Erythroblast (primary cell): ENCODE measurements at regions not wholly inside any gene's neighbourhood (a gene's known extent, or its start where the extent isn't known, plus 50 kb on each side); places are given as distances from the start of the nearest gene placed in this dataset.

ENCODE experiments used
- DNase-seq, 2 experiments: peaks; one replicate each; lab custom pipeline; 2025; lab: John Stamatoyannopoulos, UW
- GATA1 ChIP-seq: IDR thresholded peaks from 2 replicates; pipeline ENCODE4 v1.6.1; 2011; ENCODE audit warnings: low read depth, mild to moderate bottlenecking, control low read depth, low read length, moderate library complexity
- POLR2A ChIP-seq: IDR thresholded peaks from 2 replicates; pipeline ENCODE4 v1.6.1; 2011; ENCODE audit warnings: mild to moderate bottlenecking, low read length

DNA sequence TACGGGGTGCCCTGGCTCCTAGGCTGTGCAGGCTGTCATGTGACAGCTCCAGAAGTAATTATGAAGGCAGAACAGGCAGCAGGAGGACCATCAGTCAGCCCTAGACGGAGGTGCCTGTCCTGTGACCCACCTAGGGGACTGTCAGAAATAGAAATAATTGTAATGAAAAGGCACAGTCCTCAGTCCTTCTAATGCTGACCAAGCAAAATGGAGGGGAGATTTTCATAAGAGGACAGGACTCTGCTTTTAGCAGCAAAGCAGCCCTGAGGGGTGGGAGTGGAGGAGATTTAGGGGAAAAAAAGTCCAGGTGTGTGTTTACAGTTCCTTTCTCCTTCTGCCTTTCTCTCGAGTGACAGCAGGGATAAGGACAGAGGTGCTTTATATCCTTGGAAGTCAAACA lies 108.3 kb upstream of the KIRREL3 start:
- TF ChIP-seq POLR2A (no peak), GATA1 (no peak)
- no peak for DNase-seq

DNA sequence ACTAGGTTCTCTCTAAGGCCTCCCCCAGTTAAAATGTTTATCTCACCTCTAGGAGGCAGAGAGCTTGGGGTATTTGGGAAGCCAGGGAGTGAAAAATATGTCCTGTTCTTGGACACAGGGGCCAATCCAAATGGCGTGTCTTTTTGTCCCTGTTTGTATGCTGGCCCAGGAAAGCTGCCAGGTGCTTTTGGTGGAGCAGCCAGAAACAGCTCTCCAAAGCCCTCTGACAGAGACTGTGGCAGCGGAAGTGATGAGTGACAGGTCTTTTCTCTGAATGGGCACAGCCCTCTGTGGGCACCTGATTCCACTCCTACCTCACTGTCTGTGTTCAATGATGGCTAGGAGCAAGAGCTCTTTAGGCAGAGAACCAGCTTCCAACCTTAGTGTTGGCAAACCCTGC lies 106.4 kb upstream of the KIRREL3 start:
- no peak for DNase-seq
- no peak for TF ChIP-seq GATA1
- TF ChIP-seq POLR2A, result no peak

DNA sequence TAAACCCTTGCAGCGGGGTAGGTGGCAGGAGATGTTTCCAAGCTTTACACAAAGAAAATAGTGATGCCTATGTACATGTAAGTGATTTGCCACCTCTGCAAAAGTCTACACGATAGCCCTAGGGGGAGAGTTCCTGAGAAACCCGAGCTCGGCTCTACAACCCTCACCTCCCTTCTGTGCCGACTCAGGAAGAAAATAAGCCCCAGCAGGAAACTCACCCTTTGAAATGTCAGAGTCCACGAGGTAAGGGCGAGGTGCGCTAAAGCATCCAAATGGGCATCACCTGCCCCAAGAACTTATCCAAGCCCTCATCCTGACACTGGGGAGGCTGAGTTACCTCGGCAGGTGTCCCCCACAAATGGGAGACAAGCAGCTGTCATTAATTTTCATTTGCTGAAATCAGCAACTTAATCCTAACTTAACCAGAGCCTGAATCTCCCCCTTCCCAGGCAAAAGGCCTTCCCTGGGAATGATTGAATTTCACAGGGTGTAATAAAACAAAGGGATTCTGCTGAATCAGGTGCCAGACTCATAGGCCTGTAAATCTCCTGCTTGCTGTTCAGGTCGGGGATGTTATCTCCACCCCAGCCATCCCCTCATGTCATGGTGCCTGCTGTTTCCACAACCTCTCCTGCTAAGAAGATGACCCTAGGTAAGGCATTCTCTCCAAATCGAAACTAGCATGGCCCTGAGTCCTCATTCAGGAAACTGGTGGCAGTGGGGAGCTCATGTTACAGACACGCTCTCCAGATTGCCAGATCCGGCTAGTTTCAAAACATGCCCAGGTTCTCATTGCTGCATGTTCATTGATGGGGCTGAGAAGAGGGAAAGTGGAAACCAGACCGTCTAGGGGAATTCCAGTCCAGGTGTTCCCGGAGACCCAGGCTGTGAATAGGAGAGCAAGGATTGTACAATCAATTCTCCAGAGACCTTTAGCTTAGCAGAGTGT lies 105.3 kb upstream of the KIRREL3 start:
- no peak for TF ChIP-seq GATA1
- TF ChIP-seq POLR2A, result no peak
- DNase-seq, result no peak

DNA sequence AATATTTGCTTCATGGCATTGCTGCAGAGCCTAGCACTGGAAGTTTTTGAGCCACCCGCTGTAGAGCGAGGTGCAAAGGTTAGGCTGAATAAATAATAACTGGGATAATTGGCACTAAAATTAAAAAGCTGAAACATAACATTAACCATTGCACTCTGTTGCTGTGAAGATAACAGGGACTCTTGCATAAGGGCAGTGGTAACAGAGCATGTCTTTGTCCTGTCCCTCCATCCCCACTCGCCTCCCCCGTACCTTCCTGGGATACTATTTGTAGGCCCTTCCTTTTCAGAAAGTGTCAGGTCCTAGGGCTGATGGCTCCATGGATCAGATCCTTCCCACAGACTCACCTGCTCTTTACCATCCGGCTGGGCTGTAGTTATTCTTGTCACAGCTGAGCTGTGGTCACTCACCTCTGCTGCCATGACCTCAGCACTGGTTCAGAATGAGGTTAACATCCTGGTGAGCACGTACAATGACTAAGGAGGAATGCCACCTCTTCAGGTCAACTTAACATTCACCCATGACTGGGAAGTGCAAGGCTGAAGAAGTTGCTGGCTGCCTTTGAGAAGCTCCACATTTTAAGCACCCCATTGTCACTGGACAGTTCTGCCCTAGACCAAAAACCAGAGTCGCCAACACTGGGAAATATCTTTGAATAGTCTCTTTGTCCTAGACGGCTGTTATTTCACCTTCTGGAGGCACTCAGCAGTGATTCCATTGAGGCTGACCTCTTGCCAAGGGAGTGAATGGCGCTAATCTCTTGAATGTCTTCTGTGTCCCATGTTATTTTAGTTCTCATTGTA lies 103.2 kb upstream of the KIRREL3 start:
- TF ChIP-seq POLR2A (no peak), GATA1 (no peak)
- DNase-seq, result no peak

DNA sequence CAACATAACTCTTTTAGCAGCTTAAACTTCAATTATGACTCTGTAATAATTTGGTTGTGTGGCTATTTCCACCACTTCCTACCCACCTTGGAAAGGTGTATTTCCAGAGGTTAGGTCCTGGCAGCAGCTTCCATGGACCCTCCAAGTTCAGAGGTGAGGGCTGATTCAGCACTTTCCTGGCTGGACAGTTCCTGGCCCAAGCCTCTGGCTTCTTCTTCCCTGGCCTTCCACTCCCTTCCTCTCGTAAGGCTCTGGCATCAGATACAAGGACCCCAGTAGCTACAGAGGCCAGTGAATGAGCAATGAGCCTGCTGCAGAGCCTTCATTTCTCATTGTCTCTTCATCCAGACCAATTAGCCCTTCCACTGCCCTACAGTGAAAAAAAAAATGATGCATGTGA lies 98.1 kb upstream of the KIRREL3 start:
- TF ChIP-seq POLR2A, result no peak
- no peak for TF ChIP-seq GATA1
- DNase-seq, result no peak

DNA sequence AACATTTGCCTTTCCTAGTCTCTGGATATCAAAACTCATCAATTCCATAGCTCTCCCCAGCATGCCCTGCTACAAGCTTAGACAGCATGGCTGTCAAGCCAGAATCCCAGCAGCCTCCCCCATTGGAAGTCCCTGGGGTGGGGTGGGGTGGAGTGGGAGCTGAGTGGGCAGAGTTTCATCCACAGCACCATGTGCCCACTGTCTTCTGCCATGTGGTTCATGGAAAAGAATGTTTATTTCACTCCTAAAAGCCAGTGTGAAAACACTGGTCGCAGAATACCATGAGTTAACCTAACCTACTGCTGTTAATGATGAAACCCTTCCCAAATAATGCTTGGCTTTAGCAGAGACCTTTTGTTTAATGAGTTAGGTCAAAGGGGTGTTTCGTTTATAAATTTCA lies 80.2 kb upstream of the KIRREL3 start:
- no peak for TF ChIP-seq GATA1
- TF ChIP-seq POLR2A, result no peak
- DNase-seq, result no peak

DNA sequence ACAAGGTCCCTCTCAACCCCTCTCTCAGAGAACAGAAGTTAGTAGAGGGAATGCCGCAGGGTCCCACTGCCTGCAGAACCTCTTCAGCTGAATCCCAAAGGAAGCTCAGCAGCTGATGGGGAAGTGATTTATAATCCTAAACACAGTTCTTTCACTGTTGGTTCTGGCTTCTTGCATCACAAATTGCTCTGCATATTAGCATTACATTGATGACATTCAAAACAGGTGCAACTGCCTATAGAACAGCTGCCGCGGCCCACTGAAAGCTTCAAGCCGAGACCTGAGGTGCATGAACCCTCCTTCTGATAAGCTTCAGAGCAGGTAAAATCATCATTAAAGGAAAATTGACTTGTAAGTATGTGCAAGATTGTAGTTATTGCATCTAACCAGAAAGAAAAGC lies 75.2 kb upstream of the KIRREL3 start:
- TF ChIP-seq GATA1, result no peak
- no peak for DNase-seq

DNA sequence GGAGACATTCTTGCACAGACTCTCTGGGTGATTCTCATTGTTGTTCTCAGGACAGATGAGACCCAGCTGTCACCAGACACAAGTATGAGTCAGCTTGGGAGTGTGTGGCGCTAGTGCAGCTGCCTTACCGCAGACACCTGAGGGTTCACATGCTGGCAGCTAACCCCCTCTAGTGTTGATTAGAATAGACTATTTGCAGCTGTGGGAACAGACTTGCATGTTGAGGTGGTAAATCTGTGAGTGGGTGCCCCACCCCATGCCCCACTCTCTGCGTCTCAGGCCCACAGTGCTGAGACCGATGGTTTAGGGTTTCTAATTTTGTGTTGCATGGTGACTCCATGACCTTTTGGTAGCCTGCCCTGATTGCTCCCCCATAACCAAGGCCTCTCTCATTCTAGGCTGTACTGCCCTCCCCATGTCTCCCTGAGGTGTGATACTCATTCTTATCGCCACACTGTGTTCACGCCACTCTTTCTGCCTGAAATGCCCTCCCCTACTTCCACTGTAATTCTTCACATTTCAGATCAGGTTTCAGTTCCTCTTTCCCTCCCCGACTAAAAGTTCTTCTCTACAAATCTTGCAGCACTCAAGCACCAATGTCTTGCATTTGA lies 73.7 kb upstream of the KIRREL3 start:
- no peak for DNase-seq

DNA sequence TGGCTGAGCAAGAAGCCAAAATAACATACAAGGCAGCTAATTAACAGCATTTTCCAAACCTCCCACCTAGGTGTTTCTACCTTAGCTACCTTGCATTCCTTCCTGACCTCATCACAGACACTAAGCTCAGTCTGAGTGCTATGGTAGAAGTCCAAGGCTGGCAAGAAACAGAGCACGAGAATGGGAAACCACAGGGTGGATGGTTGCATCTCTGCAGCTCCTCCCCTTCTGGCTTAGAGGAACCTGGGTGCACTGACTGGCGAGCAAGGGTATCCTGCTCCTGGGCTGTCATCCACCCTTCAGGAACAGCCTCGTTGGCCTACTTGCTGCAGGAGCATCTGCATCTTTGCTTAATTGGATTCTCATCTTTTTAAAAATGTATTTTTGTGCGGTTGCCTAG lies 73.1 kb upstream of the KIRREL3 start:
- DNase-seq, result no peak
- TF ChIP-seq GATA1 (no peak), POLR2A (no peak)

More for the DNA sequence above, 73.7 kb upstream of the KIRREL3 start:
- TF ChIP-seq POLR2A, result no peak

DNA sequence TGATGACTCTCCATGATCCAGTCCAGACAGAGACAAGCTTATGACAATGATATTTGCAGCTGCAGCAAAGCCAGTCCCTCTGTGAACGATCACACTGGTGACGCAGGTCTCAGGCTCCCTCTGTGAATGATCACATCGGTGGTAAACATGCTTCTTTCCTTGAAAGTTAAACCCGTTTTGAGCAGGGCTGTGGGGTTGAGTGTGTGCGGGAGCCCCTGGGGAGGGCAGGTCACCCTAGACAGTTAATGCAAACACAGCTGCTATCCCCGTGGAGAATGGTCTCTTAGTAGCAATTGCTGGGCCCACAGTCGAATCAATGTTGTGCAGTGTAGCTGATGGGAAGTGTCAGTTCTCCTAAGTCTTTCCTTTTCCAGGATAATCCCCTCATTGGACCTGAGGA lies 71.0 kb upstream of the KIRREL3 start:
- DNase-seq, result no peak

DNA sequence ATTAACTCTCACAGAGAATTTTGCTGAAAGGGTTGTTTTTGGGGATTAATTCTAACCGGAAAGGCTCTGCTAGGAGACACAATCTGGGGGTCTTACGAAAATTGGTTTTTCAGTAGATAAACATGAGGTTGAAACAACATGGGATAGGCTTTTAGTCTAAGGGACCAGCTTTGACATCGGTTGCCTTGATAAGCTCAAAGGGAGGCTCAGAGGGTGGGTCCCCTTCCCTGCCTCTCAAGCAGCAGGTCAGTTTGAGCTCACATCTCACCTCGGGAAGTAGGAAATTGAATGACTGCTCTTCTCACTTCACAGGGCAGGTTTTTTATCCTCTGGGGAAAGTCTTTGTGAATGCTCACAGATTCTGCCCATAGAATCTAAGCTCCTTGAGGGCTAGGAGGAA lies 70.2 kb upstream of the KIRREL3 start:
- no peak for DNase-seq
- TF ChIP-seq GATA1 (no peak), POLR2A (no peak)

More for the DNA sequence above, 71.0 kb upstream of the KIRREL3 start:
- TF ChIP-seq POLR2A (no peak), GATA1 (no peak)

DNA sequence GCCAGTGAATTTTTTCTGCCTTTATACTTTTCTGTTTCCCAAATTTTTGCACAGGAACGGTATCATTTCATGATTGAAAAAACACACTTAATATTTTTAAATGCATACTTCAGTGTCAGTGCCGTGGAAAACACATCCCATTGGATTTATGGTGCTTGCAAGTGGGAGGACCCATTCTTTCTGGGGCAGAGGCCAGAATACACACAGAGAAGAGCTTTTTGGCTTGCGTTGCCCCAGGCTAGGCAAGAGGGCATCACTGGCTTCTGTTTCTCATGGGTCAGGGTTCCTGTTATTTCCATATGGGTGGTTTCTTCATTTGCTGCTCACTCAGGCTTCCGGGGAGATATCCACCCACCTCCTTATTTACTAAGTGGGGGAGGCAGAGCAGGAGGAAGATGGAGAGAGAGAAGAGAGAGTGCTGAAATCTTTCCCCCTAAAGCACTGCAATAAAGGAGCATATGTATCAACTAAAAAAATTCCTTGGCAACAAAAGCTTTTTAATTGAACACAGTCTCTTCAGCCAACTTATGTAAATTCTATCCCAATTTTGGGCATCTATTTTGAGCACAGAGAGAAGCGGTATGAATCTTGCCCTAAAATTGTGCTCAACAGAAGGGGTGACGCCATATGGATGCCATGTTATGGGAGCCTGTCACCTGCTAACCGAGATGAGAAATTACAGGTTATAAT lies 66.0 kb upstream of the KIRREL3 start:
- DNase-seq, result no peak
- TF ChIP-seq POLR2A (no peak), GATA1 (no peak)

DNA sequence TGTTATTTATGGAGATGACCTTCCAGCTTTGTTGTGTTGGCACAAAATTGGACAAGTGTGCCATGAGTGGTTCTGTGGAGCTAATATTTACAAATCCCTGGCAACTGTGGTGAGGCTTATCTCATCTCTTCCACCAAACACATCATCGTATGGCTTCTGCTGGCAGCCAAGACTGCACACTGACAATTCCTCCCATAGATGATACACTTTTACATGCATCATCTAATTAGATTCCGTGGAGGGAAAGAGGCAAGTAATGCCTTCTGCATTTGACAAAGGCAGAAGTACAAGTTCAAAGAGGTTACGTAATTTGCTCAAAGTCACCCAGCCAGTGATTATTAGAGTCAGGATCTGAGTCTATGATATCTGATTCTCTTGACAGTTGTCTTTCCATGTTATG lies 62.7 kb upstream of the KIRREL3 start:
- no peak for DNase-seq
- TF ChIP-seq GATA1 (no peak), POLR2A (no peak)

DNA sequence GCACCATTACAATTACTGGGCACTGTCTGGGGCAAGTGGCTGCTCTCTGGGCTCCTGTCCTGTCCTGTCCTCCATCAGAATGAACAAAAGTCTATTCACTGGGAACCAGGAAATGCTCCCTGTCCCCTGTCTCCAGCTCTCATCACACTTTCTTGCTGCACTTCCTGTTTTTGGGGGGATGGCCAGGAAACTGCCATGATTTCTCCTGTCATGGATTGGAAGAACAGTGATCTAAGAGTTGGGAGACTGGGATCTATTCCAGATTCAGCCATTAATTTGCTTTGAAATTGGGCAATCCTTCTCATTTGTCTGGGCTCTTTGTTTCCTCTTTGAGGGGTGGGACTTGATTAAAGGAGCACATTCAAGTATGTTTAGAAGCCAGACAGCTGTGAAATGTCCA lies 61.4 kb upstream of the KIRREL3 start:
- no peak for DNase-seq

More for the DNA sequence above, 61.4 kb upstream of the KIRREL3 start:
- TF ChIP-seq GATA1 (no peak), POLR2A (no peak)
